HK-2 (cell line): ENCODE measurements at regions not wholly inside any gene's neighbourhood (a gene's known extent, or its start where the extent isn't known, plus 50 kb on each side); places are given as distances from the start of the nearest gene placed in this dataset.

Experiments used
- DNase-seq: peaks from one replicate; pipeline ENCODE4 v3.0.0-alpha.2; 2018; ENCODE audit not compliant: unreplicated experiment

DNA sequence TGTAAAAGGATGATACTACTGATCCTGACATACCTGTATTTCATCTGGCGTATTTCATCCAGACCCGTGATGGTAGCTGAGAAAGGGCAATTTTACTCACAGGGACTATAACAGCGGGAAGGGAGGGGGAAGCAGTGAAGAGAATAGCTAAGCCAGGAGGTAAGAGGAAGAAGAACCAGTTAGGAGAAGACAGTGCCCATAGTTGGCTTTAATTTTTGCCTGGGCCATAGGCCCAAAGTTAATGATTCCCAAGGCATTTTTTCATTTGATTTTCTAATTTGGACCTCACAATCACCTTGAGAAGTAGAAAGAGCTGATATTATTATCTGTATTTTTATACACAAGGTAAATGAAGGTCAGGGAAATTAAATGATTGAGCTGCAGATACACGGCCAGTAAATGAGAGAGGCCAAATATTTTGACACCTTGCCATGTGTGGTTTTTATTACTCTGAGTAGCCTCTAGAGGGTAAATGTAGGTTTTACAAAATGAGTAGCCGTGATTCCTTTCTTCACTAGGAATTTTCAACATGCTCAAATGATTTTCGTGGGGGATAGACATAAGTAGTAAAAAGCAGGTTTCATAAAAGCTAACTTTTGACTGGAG is 382.2 kb downstream of the FUT8 start:
- no peak for DNase-seq

DNA sequence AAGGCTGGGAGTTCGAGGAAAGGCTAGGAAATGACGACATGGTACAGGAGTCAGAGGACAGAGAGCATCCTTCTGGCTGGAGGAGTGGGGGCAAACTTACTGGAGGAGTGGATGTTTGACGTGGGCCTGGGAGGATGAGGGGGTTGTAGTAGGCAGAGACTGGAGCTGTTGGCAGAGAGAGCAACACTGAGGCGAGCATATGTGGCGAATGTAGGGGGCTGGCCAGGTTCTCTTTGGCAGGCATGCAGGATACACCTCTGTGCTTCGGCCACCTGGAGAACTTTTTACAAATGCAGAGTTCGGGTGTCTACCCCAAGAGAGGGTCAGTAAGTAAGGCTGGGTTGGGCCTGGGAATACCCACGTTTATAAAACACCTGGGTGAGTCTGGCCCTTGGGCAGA is 385.7 kb downstream of the FUT8 start:
- DNase-seq = no peak

DNA sequence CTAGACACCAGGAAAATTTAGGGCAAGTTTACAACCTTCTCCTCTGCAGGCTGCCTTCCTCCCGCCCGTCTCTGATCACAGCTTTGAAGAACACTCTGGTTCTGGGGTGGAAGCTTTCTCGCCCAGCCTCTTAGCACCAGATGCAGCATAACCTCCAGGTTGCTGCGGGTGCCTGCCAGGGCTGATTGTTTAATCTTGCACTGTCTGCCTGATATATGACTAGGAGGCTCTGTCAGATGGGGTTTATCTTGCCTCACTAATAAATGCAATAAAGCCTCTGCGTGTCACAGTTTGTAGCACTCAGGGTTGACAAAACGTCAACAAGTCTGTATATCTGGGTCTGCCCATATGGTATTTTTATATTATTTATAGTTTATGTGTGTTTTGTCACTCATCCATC is 388.2 kb downstream of the FUT8 start:
- no peak for DNase-seq

DNA sequence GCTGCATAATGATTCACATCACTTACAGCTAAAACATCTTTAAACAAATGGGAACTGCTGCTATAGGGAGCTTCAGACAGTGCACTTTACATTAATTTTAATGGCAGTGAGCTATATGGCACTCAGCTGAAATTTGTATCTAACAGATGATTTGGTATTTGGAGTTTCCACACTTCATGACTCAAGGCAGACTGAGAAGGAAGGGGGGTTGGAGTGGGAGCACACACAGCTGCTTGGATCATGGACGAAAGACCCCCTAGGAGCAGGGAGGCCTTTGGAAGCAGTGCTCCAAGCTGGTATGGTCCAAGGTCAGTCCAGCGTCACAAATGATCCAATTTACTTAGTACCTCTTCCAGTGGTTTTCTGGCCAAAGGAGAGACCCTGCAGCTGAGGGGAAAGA is 389.7 kb downstream of the FUT8 start:
- DNase-seq = no peak

DNA sequence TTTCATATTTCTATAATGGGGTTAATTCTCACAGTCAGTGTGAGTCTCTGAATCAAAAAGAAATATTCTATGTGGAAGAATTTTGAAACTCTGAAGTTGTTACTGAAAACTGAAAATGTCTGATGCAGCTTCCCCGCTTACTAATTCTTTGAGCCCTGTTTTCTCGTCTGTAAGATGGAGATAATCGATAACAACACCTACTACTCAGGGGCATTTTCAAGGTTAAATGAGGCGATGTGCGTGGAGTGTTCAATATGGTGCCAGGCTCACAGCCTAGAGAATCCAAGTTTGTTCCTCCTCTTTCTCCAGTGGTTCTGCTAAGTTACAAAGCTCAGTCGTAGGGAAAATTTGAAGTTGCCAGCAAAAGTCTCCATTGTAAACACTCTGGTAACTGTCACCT is 391.4 kb downstream of the FUT8 start:
- no peak for DNase-seq

DNA sequence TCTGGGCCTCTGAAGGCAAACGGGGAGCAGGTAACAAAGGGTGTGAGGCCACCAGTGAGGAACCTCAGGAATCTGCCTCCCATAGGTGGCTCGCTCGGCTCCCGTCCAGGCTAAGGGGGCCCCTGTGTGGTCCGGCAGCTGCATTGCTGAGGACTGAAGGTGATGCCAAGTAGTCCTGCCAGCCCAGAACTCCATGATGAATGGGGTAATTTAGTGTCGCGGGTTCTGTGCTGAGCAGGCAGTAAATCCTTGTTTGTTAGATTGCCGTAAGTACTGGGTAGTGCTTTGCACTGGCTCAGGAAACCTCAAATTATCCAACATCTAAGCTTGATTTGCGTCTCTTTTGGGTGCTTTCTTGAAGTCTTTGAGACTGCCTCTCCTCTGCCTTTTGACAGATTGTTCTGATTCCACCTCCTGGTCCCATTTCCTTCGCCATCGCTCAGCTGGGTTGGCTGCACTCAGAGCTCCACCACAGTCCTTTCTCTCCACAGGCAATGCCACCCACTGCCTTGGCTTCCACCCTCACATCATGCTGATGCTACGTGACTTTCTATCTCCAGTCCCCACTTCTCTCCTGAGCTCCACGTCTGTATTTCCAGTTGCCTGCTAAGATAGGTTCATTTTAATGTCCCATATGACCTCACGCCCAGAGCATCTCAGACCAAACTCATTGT is 392.0 kb downstream of the FUT8 start:
- no peak for DNase-seq

DNA sequence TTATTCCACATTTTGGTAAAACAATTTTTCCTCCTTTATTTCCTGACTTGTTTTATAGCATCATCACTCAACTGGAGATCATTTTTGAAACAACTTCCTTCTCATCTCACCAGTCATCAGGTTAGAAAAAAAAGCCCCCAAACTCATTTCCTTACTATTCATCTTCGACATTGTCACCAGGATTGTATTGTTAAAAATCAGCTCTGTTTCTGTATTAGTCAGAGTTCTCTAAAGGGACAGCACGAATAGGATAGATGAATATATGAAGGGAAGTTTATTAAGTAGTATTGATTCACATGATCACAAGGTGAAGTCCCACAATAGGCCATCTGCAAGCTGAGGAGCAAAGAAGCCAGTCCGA is 392.6 kb downstream of the FUT8 start:
- no peak for DNase-seq

DNA sequence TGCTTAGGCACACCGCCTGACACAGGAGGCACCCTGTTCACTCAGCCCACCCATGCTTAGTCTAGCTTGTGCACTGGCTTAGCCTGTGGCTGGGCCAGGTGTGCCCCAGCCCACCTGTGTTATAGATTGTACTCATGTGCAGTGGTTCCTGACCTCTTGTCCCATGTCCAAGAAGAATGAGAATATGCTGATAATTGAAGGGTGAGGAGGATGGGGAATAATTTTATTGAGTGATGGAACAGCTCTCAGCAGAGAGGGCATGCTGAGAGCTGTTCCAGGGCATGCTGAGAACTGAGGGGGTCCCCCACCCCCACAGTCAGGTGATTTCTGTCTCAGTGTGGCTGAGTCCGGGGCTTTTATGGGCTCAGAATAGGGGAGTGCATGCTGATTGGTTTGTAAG is 395.9 kb downstream of the FUT8 start:
- DNase-seq = no peak

DNA sequence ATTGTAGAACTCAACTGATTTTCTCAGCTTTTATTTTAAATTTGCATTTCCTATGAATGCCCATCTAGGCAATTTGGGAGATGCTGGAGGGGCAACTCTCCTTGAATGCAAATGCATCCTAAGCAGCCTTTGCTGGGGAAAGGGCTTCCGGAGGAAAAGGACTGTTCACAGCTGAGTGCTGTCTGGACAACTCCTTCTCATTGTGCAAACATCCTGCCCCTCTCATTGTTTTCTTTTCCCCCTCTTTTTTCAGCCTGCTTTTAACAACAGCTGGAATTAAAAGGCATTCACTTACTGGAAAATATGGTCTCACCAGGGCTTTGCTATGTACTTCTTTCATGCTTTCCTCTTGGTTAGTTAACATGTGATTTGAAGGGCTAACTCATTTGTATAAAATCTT is 397.8 kb downstream of the FUT8 start:
- DNase-seq = no peak

DNA sequence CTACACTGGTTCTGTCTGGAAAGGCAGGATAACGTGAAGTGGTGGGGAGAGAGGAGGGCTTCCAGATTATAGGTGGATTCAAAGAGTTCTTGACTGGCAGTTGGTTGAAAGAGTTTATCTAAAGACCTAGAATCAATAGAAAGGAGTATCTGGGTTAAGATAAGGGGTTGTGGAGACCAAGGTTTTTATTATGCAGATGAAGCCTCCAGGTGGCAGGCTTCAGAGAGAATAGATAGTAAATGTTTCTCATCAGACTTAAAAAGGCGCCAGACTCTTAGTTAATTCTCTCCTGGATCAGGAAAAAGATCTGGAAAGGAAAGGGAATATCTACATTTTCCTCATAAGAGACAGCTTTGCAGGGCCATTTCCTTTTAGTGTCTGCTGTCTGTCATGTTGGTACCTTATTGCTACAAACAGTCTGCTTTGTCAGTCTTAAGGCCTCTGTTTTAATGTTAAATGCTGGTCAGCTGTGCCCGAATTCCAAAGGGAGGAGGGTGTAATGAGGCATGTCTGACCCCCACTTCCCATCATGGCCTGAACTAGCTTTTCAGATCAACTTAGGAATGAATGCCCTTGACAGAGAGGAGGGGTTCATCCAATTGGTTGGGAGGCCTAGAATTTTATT is 401.3 kb downstream of the FUT8 start:
- no peak for DNase-seq

DNA sequence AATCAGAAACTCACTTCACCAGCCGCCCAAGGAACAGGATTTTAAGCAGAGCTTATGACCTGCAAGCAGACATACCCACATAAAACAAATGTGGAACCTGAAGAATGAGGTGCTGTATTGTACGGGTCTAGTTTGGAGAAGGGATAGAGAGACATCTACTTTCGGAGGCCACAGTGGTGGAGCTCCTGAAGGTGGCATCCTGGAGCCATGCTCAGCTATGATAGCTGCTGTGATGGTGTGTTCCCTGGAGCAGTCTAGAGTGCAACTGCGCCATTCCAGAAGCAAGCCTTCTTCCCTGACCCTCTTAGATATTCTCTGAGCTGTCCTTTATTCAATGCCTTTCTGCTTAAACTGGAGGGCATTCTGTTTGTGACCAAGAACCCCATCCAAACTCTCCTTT is 402.6 kb downstream of the FUT8 start:
- no peak for DNase-seq

DNA sequence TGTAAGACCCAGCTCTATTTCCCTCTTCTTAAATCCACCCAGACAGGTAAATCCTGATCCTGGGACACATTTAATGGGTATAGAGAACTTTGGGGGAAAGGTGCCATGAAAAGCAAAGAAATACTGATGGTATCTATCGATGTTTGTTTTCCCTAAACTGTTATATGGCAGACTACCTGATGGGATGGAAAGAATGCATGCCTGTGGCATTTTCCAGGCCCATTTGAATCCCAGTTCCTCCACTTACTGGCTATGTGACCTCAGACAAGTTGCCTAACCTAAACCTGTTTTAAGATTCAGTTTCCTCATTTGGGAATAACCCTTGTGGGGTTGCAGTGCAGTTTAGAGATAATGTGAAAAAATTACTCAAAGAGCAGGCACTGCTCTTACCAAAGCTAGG is 404.5 kb downstream of the FUT8 start:
- DNase-seq = no peak

DNA sequence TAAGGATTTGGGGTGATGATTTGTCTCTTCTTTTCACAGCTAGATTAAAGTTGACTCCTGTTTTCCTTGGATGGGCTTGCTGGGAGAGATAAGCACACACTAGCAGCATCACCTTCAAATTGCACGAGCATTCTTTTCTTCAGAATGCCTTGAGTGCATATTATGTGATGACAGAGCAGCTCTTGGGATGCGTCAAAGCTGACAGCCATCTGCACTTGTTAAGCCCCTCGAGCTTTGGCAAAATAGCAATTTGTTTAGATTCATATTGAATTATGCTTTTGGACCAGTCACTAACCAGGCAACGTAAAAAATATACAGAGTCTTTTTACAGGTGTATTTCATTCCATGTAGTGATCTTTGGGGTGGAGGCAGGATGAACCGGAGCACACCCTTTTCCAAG is 407.0 kb downstream of the FUT8 start:
- DNase-seq = no peak

DNA sequence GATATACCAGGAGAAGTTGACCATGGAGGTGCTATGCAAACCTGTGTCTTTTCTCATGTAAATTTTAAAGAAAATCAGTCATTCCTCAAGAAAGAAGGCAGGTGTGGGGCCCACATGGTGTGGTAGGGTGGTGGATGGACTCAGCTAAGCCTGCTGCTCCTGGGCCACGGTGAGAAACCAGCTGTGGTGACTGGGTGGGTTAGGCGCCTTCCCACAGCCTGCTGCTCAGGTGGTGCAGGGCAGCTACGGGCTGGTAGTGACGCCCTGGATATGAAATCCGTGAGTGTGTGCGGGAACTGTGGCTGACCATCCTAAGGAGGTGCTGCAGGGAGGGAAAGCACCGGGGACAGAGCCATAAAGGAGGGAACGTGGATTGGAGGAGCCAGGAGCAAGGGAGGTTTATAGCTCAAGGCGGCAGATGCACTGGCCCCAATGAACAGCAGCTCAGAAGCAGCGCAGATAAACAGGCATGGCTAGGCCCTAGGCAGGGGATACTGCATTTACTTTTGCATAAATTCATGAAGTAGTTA is 408.8 kb downstream of the FUT8 start:
- DNase-seq = no peak

DNA sequence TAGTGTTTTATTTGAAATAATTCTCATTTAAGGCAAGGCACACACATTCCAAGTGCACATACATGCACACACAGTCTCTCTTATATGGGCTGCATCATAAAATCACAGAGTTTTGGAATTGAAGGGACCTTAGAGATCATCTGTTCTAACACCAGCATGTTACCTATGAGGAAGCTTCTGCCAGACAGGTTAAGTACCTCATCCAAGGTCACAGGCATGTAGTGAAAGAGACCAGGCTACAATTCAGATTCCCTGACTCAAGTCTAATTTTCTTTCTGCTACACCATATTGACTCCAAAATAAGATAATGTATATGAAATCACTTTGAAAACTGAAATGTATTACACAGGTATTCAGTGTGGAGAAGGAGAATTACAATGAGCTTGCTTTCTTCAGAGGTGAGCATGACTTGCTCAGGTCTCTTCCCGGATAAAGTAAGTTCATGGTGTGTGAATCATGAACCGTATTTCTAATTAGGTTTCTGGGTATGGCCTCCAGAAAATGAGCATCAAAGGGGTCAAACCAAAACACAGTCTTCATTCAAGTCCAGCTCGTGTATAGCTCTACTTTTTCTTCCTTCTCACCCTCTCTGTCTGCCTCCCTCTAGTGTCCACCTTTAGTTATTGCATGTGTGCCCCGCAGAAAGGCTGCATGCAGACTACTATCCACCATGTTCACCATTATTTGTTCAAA is 411.9 kb downstream of the FUT8 start:
- DNase-seq = peak; percentile 43

DNA sequence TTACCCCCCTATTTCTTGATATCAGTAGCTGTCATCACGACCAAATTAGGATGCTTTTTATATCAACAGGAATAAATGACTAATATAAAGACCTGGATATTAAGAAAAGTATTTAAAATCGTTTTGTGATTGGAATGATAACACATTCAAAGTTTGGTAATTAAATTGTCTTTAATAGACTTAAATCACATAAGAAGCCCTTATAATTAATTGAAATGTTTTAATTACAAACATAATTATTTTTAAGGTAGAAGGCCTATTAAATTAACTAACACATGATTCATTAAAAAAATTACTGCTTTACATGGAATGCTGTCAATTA is 412.4 kb downstream of the FUT8 start:
- no peak for DNase-seq

DNA sequence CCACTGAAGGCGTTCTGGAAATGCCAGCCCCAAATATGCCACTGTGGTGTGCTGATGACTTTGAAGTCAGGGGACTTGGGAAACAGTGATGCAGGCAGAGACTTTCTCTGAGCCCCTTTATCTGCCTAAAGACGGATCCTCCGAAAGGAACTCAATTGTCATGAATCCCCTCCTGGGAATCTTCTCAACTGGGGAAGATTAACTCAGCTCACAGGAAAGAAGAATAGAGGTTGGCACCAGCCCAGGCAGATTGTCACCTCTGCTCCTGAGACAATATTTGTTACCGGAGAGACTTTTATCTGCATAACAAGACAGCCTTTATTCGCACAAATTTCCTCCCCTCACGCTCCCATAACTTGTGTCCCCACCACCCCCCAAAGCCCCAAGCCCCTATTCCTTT is 414.4 kb downstream of the FUT8 start:
- DNase-seq = no peak

DNA sequence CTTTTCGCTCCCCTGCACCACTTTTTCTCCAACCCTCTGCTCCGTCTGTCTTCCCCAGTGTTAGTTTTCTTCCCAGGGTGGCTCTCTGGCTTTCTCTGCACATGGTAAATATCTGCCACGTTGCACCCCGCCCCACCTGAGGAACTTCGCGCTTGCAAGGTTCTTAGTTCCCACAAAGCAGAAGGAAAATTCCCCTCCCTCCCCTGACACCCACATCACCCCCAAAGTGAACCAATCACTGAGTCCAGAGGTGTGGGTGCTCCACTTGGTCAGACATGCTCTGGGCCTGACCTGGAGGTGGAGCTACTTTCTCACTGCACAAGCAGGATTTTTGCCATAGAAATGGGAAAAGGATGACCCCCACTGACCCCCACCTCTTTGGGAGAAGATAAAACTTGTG is 415.0 kb downstream of the FUT8 start:
- no peak for DNase-seq

DNA sequence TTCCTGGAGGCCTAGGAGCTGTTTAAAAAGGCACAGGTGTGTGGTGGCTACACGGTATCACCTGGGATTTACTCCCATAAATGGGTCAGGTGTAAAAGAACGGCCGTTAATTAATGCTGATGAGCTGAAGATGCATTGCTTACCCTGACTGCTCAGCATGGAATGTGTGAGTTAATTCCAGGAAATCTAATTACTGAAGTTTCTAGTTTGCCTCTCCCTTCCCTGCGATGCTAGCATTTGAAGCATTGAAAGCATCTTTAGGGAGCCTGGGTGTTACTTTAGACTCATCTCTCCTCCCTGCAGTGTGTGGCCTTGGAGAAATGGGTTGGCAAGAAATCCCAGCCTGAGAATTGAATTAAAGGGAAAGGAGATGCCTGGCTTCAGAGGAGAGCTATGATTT is 415.9 kb downstream of the FUT8 start:
- DNase-seq = no peak

DNA sequence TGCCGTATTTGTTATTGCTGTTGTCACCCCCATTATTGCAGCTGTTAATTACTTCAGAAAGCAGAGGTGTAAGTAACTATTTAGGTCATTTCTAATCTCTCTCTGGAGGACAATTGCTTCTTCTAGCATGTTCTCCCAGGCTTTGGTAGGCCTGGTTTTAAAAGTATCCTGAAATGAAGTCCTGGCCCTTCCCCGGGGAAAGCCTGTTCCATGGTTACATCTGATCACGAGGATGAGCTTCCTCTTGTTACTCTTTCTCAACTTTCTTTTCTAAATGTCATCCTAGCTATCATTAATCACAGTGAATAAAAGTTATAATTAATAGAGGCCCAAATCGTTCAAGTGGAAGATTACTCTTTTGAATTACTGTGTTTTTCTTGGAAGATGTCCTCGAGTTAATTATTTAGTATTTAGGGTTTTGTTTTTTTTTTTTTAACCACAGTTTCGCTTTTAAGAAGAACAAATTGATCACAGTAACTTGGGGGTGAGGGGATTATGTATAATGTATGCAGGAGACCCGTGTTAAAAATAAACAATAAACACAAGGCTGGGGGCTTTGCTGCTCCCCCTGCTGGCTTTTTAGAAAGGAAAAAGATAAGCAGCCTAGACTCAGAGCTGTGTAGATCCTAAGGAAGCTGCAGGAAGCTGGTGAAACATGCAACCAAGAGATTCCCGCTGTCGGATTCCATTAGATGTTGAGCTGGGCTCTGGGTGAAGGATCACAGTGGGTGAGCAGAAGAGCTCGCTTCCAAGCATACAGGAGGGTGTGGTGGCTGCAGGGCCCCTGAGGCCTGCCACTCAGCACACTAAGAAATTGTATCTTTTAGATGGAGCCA is 420.1 kb downstream of the FUT8 start:
- DNase-seq = no peak

DNA sequence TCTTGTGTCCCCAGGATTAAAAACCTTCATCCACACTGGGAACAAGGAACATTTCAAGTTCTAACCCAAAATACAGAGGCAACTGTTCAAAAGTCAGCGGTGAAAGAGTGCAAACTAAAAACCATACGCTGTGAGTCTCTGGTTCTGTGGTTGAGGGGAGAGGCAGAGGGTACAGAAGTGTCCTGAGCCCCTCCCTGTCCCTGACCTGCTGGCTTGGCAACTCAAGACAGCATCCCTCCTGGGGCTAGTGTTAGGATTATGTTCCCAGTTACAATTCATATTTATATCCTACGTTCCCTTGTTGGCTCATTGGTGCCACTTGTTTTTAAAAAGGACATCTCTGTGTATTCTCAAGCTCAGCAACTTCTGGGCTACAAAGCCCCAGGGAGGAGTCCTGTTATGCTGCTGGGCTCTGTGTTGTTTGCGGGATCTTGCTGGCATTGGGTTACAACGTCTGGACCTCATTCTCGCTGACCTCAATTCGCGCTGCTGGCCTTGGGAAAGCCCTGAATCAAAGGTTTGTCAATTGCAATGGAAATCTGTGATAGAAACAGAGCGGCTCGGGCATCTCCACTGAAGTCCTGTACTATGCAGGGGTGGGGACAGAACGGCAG is 420.8 kb downstream of the FUT8 start:
- no peak for DNase-seq

DNA sequence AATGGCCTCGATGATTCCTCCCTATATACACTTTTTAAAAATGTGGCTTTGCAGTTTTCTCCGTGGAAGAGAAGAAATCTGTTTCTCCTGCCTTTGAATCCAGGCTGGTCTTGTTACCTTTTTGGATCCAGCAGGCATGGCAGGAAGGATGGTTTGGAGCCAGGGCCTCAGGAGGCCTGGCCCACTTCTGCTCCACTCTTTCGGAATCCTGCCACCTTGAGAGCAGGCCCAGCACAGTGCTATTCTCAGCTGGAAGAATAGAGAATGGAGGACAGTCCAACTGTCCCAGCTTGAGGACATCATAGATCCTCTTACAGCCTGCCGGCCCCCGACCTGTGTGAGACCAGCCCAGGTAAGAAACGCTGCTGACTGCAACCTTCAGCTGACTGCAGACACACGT is 421.5 kb downstream of the FUT8 start:
- DNase-seq = no peak
